ENCODE measurements at regions not wholly inside any gene's neighbourhood (a gene's known extent, or its start where the extent isn't known, plus 50 kb on each side); places are given as distances from the start of the nearest gene placed in this dataset.

DNA sequence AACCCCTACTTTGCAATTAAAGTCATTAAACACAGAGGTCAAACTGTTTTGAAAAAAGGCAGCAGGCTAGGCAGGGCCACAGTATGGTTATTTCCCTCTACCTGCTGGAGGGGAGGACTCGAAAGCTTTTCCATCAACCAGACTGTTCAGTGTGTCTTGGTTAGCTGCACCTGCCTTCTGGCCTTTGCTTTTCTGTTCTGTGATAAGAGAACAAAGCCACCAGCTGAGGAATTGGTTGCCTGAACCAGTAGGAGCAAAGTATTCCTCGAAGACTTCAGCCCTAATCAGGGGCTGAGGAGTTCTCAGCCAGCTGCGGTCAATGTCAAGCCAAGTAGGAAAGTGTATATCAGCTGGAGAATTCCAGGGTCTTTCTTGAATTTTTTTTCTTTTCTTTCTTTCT is 132.5 kb downstream of the SOX2 start:
- DNase-seq (ENCODE audit: insufficient read length, low spot score) (no peak), FAIRE-seq (no peak)
- no peak for TF ChIP-seq POLR2A (IDR thresholded peaks at IDR 0.05; ENCODE audit: low read depth, low read length)
- TF ChIP-seq TAF1 (IDR thresholded peaks at IDR 0.05; ENCODE audit: low read depth, low read length): no peak
- no peak for TF ChIP-seq POU2F2 (IDR thresholded peaks at IDR 0.05; ENCODE audit: low read depth, low read length)
- no peak for TF ChIP-seq POLR2AphosphoS5 (IDR thresholded peaks at IDR 0.05; ENCODE audit: low read depth, low read length)
- TF ChIP-seq SPI1 (IDR thresholded peaks at IDR 0.05; ENCODE audit: low read depth, low read length): no peak
- TF ChIP-seq PAX5 (IDR thresholded peaks at IDR 0.05; ENCODE audit: insufficient read depth, low read length, severe bottlenecking): no peak

DNA sequence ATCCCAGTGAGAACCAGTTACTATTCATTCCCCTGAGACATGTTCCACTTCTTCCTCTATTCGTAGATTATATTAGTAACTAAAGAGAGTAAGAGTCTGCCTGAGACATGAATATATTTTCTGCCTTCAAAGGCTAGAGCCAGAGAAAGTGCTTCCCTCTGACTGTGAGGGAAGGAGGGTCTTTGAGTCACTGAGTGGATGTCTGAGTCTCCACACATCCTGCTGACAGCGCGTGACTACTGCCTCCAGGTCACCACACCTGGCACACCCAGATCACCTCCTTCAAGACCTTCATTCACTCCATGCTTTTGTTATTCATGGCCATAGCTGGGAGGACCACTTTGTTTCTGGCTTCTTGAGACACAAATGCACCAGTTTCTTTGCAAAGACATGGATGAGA is 135.6 kb downstream of the SOX2 start:
- DNase-seq (ENCODE audit: insufficient read length, low spot score) (no peak), FAIRE-seq (no peak)
- no peak for TF ChIP-seq POU2F2 (IDR thresholded peaks at IDR 0.05; ENCODE audit: low read depth, low read length)
- TF ChIP-seq TAF1 (IDR thresholded peaks at IDR 0.05; ENCODE audit: low read depth, low read length): no peak
- no peak for TF ChIP-seq POLR2AphosphoS5 (IDR thresholded peaks at IDR 0.05; ENCODE audit: low read depth, low read length)

DNA sequence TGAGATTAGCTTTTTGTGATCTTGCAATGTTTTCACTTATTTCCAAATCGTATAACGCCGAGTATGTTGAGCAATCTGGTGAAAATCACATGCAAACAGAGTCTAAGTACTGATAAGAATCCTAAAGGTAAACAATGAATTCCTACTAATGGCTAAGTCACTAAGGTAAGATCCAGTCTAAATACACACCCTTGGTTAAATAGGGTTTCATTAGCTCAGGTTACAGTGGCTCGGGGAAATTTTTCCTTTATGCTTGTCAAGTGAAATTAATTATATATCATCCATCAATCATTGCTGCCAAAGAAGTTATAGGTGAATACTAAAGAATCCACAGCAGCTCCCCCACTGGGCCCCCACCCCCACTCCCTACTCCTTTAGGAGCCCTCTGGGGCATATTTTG is 139.3 kb downstream of the SOX2 start:
- DNase-seq (ENCODE audit: insufficient read length, low spot score) (no peak), FAIRE-seq (peak; percentile 35)
- TF ChIP-seq TAF1 (IDR thresholded peaks at IDR 0.05; ENCODE audit: low read depth, low read length) (no peak), SPI1 (IDR thresholded peaks at IDR 0.05; ENCODE audit: low read depth, low read length) (no peak), POLR2AphosphoS5 (IDR thresholded peaks at IDR 0.05; ENCODE audit: low read depth, low read length) (no peak), PAX5 (IDR thresholded peaks at IDR 0.05; ENCODE audit: insufficient read depth, low read length, severe bottlenecking) (no peak), POU2F2 (IDR thresholded peaks at IDR 0.05; ENCODE audit: low read depth, low read length) (no peak), POLR2A (IDR thresholded peaks at IDR 0.05; ENCODE audit: low read depth, low read length) (no peak)

DNA sequence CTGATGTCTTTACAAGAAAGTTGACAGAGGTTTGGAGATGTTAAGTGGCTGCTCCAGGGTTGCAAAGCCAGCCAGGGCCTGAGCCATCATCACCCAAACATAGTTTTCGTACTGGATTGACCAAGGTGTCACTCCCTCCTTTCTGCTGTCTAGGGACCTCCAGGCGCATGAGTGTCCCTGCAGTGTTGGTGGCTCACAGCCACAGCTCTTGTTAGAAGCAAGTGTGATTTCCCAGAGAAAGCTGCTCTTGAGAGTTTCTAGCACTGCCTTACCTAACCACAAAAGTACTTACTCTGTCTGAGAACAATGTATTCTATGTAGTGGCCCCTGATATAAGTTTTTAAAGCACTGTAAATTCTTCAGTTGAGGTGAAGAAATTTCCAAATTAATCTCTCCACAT is 144.1 kb downstream of the SOX2 start:
- TF ChIP-seq PAX5 (IDR thresholded peaks at IDR 0.05; ENCODE audit: insufficient read depth, low read length, severe bottlenecking) (no peak), POLR2AphosphoS5 (IDR thresholded peaks at IDR 0.05; ENCODE audit: low read depth, low read length) (no peak), POLR2A (IDR thresholded peaks at IDR 0.05; ENCODE audit: low read depth, low read length) (no peak), POU2F2 (IDR thresholded peaks at IDR 0.05; ENCODE audit: low read depth, low read length) (no peak), TAF1 (IDR thresholded peaks at IDR 0.05; ENCODE audit: low read depth, low read length) (no peak), SPI1 (IDR thresholded peaks at IDR 0.05; ENCODE audit: low read depth, low read length) (no peak)
- DNase-seq (ENCODE audit: insufficient read length, low spot score) (no peak), FAIRE-seq (no peak)

DNA sequence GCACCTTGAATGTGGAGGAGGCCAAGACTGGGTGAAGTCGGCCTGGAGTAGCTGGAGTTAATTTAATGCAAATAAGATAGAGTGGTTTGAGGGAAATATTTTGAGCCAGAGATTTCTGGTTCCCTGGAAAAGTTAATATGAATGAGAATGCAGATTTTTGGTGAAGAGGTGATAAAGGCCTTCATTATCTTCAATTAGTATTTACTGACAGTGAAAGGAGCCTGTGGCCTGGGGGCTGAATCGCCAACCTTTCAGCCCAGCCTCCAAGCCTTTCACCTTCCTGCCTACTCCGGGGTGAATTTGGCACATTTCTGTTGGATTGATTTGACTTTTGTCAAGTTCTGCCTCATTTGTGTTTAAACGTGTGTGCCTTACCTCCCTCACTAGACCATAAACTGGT is 147.8 kb downstream of the SOX2 start:
- DNase-seq (ENCODE audit: insufficient read length, low spot score) (no peak), FAIRE-seq (no peak)
- TF ChIP-seq TAF1 (IDR thresholded peaks at IDR 0.05; ENCODE audit: low read depth, low read length): no peak
- TF ChIP-seq SPI1 (IDR thresholded peaks at IDR 0.05; ENCODE audit: low read depth, low read length): no peak
- no peak for TF ChIP-seq POLR2A (IDR thresholded peaks at IDR 0.05; ENCODE audit: low read depth, low read length)
- no peak for TF ChIP-seq PAX5 (IDR thresholded peaks at IDR 0.05; ENCODE audit: insufficient read depth, low read length, severe bottlenecking)
- no peak for TF ChIP-seq POU2F2 (IDR thresholded peaks at IDR 0.05; ENCODE audit: low read depth, low read length)
- TF ChIP-seq POLR2AphosphoS5 (IDR thresholded peaks at IDR 0.05; ENCODE audit: low read depth, low read length): no peak

DNA sequence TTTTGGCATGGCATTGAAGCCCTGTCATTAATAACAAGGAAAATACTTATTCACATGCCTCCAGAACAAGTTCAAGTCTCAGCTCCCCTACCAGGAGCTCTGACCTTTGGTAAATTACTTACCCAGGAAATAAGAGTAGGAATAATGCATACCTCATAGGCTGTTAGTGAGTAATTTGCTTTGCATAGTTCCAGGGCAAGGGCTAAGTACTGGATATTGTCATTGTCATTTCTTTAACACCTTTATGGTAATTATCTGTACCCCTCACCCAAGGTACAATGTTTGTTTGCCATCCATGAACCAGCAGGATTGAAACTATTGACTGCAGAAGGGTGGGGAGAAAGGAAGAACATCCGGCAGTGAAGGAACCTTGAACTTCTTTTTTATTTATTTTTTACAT is 148.5 kb downstream of the SOX2 start:
- no peak for TF ChIP-seq POU2F2 (IDR thresholded peaks at IDR 0.05; ENCODE audit: low read depth, low read length)
- no peak for TF ChIP-seq PAX5 (IDR thresholded peaks at IDR 0.05; ENCODE audit: insufficient read depth, low read length, severe bottlenecking)
- TF ChIP-seq POLR2A (IDR thresholded peaks at IDR 0.05; ENCODE audit: low read depth, low read length): no peak
- no peak for TF ChIP-seq TAF1 (IDR thresholded peaks at IDR 0.05; ENCODE audit: low read depth, low read length)
- TF ChIP-seq POLR2AphosphoS5 (IDR thresholded peaks at IDR 0.05; ENCODE audit: low read depth, low read length): no peak
- TF ChIP-seq SPI1 (IDR thresholded peaks at IDR 0.05; ENCODE audit: low read depth, low read length): no peak
- FAIRE-seq: no peak
- DNase-seq (ENCODE audit: insufficient read length, low spot score): no peak

DNA sequence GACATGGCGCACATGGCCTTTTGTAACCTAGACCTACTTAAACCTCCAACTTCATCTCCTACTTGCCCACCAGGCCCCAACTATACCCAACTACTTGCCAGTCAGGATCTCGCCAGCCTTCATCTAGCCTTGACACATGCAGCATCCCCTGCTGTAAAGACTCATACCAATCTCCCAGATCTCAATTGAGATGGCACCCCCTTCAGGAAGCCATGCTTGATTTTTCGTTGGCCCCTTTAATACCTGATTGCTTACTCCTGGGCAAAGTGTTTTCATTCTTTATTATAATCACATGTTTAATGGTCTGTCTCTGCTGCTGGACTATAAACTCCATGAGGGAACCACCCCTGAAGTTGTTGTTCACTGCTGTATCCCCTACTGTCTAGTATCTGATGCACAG is 150.8 kb downstream of the SOX2 start:
- FAIRE-seq (no peak), DNase-seq (ENCODE audit: insufficient read length, low spot score) (no peak)
- no peak for TF ChIP-seq POLR2A (IDR thresholded peaks at IDR 0.05; ENCODE audit: low read depth, low read length)

DNA sequence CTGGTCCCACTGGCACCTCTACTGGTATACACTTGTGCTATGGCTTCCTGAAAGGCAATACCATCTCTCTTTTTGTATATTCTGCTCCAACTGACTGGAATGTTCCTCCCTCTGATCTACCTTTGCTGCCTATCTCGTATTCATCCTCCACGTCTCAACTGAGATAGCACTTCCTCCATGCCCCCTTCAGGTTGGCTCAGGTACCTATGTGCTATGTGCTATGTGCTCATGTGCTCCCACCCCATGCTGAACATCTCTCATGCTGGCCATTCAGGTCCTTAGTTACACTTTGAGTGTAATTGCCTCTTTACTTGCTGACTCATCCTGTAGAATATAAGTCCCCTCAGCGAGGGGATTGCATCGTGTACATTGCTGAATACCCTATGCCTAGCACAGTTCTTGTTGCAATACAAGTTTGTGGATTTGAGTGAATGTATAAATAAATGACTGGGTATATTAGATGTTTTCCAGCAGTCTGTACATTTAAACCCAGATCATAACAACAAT is 156.9 kb downstream of the SOX2 start:
- DNase-seq (ENCODE audit: insufficient read length, low spot score) (no peak), FAIRE-seq (no peak)
- TF ChIP-seq POLR2AphosphoS5 (IDR thresholded peaks at IDR 0.05; ENCODE audit: low read depth, low read length) (no peak), PAX5 (IDR thresholded peaks at IDR 0.05; ENCODE audit: insufficient read depth, low read length, severe bottlenecking) (no peak), POLR2A (IDR thresholded peaks at IDR 0.05; ENCODE audit: low read depth, low read length) (no peak), POU2F2 (IDR thresholded peaks at IDR 0.05; ENCODE audit: low read depth, low read length) (no peak), SPI1 (IDR thresholded peaks at IDR 0.05; ENCODE audit: low read depth, low read length) (no peak), TAF1 (IDR thresholded peaks at IDR 0.05; ENCODE audit: low read depth, low read length) (no peak)

DNA sequence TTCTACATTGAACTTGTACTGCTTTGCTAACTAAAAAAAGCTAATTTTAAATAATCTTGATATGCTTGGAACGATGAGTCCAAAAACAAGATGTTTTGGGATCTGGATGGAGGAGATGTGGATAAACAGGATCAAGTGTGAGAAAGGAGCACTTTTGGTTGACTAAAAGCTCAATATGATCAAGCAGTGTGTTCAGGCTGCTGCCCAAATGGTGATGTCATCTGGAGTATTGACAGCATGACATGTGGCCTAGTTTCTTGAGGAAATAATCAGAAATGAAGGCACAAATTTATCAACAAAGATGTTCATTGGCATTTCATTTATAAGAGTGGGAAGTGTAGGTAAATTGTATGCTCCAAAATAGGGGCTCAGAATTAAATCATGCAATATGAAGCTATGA is 161.2 kb downstream of the SOX2 start:
- FAIRE-seq (no peak), DNase-seq (ENCODE audit: insufficient read length, low spot score) (no peak)
- TF ChIP-seq SPI1 (IDR thresholded peaks at IDR 0.05; ENCODE audit: low read depth, low read length) (no peak), POU2F2 (IDR thresholded peaks at IDR 0.05; ENCODE audit: low read depth, low read length) (no peak), PAX5 (IDR thresholded peaks at IDR 0.05; ENCODE audit: insufficient read depth, low read length, severe bottlenecking) (no peak), POLR2A (IDR thresholded peaks at IDR 0.05; ENCODE audit: low read depth, low read length) (no peak), TAF1 (IDR thresholded peaks at IDR 0.05; ENCODE audit: low read depth, low read length) (no peak), POLR2AphosphoS5 (IDR thresholded peaks at IDR 0.05; ENCODE audit: low read depth, low read length) (no peak)

DNA sequence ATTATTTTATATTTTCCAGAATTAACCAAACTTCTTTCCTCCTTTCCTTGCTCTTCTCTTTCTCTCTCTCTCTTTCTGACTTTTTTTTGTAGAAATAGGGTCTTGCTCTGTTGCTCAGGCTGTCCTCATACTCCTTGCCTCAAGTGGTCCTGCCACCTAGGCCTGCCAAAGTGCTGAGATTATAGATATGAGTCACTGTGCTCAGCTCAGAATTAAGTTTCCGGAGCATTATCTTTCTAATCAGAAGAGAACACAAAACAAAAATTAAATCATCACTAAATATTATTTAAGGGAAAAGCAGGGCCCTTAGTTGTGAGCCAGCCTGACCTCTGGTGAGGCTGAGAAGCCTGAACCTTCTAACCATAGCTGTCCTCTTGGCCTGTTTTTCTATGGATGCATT is 168.2 kb downstream of the SOX2 start:
- FAIRE-seq: no peak
- TF ChIP-seq POLR2AphosphoS5 (IDR thresholded peaks at IDR 0.05; ENCODE audit: low read depth, low read length) (no peak), SPI1 (IDR thresholded peaks at IDR 0.05; ENCODE audit: low read depth, low read length) (no peak), POLR2A (IDR thresholded peaks at IDR 0.05; ENCODE audit: low read depth, low read length) (no peak), PAX5 (IDR thresholded peaks at IDR 0.05; ENCODE audit: insufficient read depth, low read length, severe bottlenecking) (no peak), POU2F2 (IDR thresholded peaks at IDR 0.05; ENCODE audit: low read depth, low read length) (no peak), TAF1 (IDR thresholded peaks at IDR 0.05; ENCODE audit: low read depth, low read length) (no peak)
- DNase-seq (ENCODE audit: insufficient read length, low spot score): no peak
